Stimulated activated CD4-positive, alpha-beta T cell treated with anti-CD3 and anti-CD28 coated beads, Interleukin-2, amount 100 ng/mL, for 48 hours (primary cell): ENCODE measurements at regions not wholly inside any gene's neighbourhood (a gene's known extent, or its start where the extent isn't known, plus 50 kb on each side); places are given as distances from the start of the nearest gene placed in this dataset.
"Not testable (repeated sequence)": the region's sequence is repeated elsewhere in the genome, so short reads cannot be mapped to it uniquely, and the experiment has no call there.

Source experiments
- DNase-seq, 2 donors: peaks; one replicate each; pipeline ENCODE4 v3.0.0-alpha.2; 2020

GRCh38 chr11:37246092-37246491, 648.1 kb upstream of the RAG2 start:
- DNase-seq = not testable (repeated sequence)

- DNase-seq = no peak
Observed at GRCh38 chr11:37230865-37231264, 632.8 kb upstream of the RAG2 start.

GRCh38 chr11:37223962-37224361, 625.9 kb upstream of the RAG2 start:
- DNase-seq = no peak

- no peak for DNase-seq
Observed at GRCh38 chr11:37203006-37203405, 605.0 kb upstream of the RAG2 start.

GRCh38 chr11:37199082-37199481, 601.0 kb upstream of the RAG2 start:
- DNase-seq = no peak

- no peak for DNase-seq
Observed at GRCh38 chr11:37184326-37184725, 586.3 kb upstream of the RAG2 start.

GRCh38 chr11:37182031-37182430, 584.0 kb upstream of the RAG2 start:
- no peak for DNase-seq

- no peak for DNase-seq
Observed at GRCh38 chr11:37177721-37178120, 579.7 kb upstream of the RAG2 start.

GRCh38 chr11:37171451-37171850, 573.4 kb upstream of the RAG2 start:
- no peak for DNase-seq

GRCh38 chr11:37170311-37170710, 572.3 kb upstream of the RAG2 start:
- DNase-seq = no peak

GRCh38 chr11:37145434-37145833, 547.4 kb upstream of the RAG2 start:
- DNase-seq = not testable (repeated sequence)

- DNase-seq = no peak
Observed at GRCh38 chr11:37142591-37142990, 544.6 kb upstream of the RAG2 start.

- DNase-seq = no peak
Observed at GRCh38 chr11:37141707-37142106, 543.7 kb upstream of the RAG2 start.

- not testable (repeated sequence) for DNase-seq
Observed at GRCh38 chr11:37135606-37136005, 537.6 kb upstream of the RAG2 start.

GRCh38 chr11:37134637-37135036, 536.6 kb upstream of the RAG2 start:
- DNase-seq = no peak

GRCh38 chr11:37124384-37124783, 526.3 kb upstream of the RAG2 start:
- no peak for DNase-seq

GRCh38 chr11:37115963-37116362, 517.9 kb upstream of the RAG2 start:
- no peak for DNase-seq

GRCh38 chr11:37110385-37110784, 512.3 kb upstream of the RAG2 start:
- DNase-seq = no peak

- DNase-seq = no peak
Observed at GRCh38 chr11:37109286-37109585, 511.2 kb upstream of the RAG2 start.

GRCh38 chr11:37108436-37109285, 510.6 kb upstream of the RAG2 start:
- no peak for DNase-seq

- DNase-seq = no peak
Observed at GRCh38 chr11:37107831-37108230, 509.8 kb upstream of the RAG2 start.

- DNase-seq = no peak
Observed at GRCh38 chr11:37107415-37107814, 509.4 kb upstream of the RAG2 start.

- DNase-seq = no peak
Observed at GRCh38 chr11:37105427-37105826, 507.4 kb upstream of the RAG2 start.

- no peak for DNase-seq
Observed at GRCh38 chr11:37104380-37104779, 506.3 kb upstream of the RAG2 start.

- no peak for DNase-seq
Observed at GRCh38 chr11:37100008-37100407, 502.0 kb upstream of the RAG2 start.
